GM19468 (cell line): ENCODE measurements at regions not wholly inside any gene's neighbourhood (a gene's known extent, or its start where the extent isn't known, plus 50 kb on each side); places are given as distances from the start of the nearest gene placed in this dataset.

Experiments used
- ATAC-seq: cut with Tn5 transposase; IDR thresholded peaks from one replicate; pipeline ENCODE4 v1.9.1; 2021; ENCODE audit warnings: mild to moderate bottlenecking, moderate library complexity, moderate number of reproducible peaks; ENCODE audit not compliant: unreplicated experiment; ENCODE audit errors: extremely low read depth

DNA sequence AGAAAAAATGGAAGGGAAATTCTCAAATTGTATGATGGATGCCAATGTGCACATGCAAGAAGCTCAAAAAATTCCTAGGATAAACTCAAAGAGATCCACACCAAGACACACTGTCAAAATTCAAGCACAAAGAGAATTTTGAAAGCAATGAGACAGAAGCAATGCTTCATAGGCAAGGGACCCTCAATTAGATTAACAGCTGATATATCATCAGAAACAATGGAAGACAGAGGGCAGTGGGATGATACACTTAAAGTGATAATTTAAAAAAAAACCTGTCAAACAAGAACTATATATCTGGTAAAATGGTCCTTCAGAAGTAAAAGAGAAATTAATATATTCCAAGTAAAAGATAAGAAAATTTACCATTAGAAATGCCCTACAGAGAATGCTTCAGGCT is 306.3 kb upstream of the PCDH7 start:
- ATAC-seq = no peak

GRCh38 chr4:30416547-30416946 is 303.6 kb upstream of the PCDH7 start:
- no peak for ATAC-seq

GRCh38 chr4:30427932-30428331 is 292.2 kb upstream of the PCDH7 start:
- no peak for ATAC-seq

DNA sequence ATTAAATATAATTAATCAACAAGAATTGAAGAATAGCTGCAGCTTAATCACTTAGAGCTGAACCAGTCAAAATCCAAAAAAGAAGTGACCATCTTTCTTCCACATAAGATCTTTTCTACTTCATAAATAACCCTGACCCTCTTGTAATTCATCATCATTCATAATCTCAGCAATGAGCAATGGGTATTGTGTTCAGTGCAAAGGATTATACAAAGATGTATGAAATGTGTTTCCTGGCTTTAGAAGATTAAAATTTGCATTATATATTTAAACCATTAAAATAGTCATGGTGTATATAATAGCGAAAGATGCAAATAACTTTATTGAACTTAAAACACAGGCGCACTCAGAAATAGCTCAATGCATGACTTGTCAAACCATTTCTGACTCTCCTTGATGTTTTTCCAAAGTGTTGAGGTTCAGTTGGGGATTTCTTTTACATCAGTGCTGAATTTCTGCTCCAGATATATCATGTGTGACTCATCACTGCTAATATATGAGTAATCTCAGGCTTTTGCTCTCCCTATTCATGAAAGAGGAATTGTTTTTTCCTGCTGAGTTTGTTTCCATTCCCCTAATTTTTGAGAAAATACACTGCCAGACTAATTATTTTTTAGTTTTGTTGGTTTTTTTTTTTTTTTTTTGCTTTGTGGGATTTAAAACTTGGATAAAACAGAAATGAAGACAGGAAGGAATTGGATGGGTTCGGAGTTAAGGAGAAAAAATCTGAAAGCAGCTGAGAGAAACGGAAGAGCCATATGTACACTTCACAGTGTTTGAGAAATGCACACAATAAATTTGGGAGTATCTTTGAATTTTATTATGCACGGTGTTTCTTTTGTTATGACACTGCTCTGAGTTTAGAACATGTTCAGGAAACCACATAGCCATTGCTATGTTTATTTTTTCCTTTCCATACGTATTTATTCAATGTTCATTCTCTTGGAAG is 290.1 kb upstream of the PCDH7 start:
- ATAC-seq = no peak

DNA sequence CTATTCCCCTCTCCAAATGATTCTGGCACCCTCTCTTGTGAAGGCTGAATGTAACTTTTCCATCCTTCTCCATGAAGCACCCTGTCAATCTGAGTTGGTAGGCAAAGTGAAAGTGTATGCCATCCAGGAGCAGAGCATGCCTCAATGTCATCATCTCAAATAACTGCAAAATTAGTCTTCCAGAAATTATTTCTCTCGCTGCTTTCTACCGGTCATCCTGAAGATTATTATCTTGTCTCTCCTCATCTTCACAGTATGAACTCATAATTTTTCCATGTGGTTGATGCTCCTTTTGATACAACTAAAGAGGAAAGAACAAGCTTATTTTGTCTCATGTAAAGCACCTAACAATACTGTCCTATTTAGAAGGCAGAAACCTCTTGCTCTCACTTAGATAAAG is 285.5 kb upstream of the PCDH7 start:
- no peak for ATAC-seq

DNA sequence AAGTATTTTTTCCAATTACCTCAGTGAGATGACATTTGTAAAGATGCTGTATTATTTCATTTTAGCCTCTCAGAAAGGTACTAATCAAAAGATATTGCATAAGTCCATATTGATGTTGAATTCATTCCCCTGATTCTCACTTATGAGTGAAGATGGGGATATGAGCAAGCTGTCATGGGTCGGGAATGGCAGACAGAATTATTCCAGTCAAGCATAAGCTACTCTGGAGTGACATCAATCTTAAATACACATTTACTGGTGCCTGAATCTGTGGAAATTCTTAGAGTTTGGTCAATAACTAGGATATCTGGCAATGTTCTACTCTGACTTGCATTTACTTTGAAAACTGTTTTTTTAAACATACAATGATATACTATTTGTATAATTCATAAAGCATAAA is 283.8 kb upstream of the PCDH7 start:
- ATAC-seq = no peak

DNA sequence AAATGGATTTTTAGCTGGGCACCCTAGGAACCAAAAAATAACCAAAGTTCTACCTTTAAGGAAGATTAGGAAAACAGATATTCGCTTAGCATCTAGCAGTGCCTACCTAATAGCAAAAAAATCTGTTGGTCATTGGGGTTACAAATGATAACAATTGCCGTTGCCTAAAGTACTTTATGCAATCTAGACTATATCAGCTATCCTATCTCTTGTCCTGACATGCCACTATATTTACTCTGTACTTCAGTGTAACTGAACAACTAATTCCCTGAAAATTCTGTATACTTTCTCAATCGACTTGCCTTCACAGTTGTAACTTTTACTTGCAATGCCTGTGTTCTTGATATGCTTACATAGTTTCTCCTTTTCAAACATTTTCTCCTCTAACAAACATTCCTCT is 282.9 kb upstream of the PCDH7 start:
- ATAC-seq = no peak

- ATAC-seq = no peak
Observed at GRCh38 chr4:30443289-30443688, 276.9 kb upstream of the PCDH7 start.

- ATAC-seq = no peak
Observed at GRCh38 chr4:30450474-30450873, 269.7 kb upstream of the PCDH7 start.

GRCh38 chr4:30454504-30454903 is 265.7 kb upstream of the PCDH7 start:
- ATAC-seq = no peak

GRCh38 chr4:30456716-30457115 is 263.5 kb upstream of the PCDH7 start:
- no peak for ATAC-seq

DNA sequence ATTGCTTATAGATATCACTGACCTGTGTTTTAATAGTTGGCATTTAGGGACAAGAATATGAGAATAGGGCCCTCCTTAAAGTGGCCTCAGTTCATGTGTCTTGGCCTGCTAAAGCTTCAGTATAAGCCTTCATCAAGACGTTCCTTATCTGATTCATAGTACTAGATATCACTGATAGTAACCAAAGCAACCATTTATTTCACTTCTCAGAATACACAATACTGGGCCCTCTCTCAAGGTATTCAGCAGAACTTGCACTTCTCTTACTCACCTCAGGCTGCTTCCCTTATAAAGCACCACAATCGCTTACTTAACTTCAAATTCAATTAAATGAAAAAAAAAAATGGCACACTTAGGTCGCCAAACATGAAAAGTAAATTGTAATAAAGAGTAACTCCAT is 259.4 kb upstream of the PCDH7 start:
- no peak for ATAC-seq

DNA sequence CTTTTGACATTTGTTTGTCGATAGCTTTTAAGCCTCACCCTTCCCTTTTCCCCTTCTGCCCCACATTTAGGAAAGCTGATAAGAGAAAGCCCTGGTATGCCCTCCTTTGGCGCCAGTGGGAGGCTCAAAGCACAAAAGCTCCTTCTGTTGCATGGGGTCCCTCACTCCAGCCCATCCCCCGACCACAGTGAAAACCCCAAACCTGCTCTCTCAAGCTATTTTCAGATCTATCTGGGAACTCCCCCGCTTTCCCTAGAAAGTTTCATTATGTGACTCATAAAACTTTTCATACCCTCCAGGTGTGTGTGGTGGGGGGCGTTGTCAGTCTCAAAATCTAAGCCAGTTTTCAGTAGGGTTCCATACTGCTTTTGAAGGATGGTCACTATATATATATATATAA is 259.0 kb upstream of the PCDH7 start:
- no peak for ATAC-seq

DNA sequence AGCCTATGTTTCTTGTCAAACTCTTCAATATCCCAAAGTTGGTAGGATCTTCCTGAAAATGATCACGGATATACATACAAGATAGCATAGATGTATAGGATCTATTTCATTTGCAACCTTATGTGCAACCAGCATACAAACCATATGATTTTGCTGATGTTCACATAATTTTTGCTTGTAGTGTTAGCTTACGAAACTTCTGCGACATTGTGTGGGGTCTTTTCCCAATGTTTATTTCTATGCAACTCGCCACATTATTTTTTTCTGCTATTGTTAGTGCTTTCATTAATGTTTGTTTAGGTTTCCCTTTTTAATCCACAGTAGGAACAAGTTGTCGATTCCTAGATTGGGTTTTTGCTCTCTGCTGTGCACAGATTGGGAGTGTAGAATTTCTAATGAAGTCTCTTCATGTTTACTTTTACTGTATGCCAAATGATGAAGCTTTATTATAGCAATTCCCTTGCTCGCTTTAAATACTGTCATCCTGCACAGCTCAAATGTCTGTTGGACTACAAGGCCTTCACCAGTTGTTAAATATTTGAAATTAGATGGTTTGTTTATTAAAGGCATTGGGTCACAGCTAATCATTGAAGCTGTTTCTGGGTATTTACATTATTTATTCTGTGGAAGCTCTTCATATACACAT is 257.6 kb upstream of the PCDH7 start:
- no peak for ATAC-seq

DNA sequence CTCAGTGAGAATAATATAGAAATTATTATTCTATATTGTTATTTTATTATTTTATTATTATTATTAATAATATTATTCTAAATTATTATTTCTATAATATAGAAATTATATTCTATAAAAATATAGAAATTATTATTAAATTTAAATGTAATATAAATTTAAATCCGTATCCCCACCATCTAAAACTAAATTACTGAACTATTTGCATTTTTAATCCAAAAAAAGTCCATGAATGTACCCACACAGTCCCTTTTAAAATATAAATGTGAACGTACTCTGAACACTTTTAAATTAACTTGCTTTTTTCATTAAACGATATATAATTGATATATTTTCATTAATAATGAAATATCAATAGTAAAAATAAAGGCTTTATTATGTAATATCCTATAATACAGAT is 248.3 kb upstream of the PCDH7 start:
- no peak for ATAC-seq

DNA sequence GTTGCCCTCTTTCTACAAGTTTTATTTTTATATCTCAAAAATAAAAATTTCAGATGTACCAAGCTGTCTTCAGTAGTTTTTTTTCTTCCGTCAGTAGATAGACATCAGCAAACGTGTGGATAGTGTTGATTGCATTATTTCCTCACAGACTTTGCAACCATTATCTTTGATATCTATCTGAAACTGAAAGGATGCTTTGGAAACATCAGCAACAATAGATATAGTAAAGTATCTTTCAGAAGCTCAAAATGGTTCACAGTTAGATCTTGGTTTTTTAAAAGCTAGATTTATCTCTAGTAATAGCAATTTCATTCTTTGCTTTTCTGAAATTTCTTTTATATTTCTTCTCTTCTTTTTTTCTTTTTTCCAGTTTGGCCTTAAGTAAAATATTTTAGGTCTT is 246.9 kb upstream of the PCDH7 start:
- ATAC-seq = no peak

- no peak for ATAC-seq
Observed at GRCh38 chr4:30495251-30495650, 224.9 kb upstream of the PCDH7 start.

GRCh38 chr4:30495651-30496310 is 224.4 kb upstream of the PCDH7 start:
- ATAC-seq = no peak

GRCh38 chr4:30511751-30512150 is 208.4 kb upstream of the PCDH7 start:
- no peak for ATAC-seq

DNA sequence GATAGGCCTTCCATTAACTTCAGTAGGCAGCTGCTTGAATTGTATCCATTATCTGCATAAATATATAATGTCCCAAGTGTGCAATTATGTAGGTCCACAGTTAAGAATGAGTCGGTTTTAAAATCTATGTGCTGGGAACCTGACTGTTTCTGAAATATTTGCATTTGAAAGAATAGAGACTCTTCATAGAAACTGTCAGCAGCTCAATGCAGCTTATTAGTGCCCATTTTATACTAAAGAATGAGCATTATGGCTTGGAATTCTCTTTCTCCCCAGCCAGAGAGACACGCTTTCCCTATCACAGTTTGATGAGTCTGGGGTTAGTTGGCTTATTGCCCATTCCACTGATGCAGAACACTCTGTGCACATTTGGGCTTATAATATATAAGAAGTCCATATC is 202.0 kb upstream of the PCDH7 start:
- ATAC-seq = no peak

DNA sequence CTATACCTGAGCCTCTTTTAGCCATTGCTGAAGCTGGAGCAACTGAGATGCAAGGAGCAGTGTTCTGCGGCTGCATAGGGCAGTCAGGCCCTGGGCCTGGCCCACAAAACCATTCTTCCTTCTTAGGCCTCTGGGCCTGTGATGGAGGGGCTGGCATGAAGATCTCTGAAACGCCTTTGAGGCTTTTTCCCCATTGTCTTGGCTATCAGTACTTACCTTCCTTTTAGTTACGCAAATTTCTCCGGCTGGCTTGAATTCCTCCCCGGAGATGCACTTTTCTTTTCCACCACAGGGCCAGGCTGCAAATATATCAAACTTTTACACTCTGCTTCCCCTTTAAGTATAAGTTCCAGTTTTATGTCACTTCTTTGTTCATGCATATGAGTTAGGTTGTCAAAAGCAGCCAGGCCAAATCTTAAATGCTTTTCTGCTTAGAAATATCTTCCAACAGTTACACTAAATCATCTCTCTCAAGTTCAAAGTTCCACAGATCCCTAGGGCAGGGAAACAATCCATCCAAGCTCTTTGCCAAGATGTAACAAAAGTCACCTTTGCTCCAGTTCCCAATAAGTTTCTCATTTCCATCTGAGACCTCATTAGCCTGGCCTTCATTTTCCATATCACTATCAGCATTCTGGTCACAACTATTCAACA is 194.4 kb upstream of the PCDH7 start:
- ATAC-seq = no peak
